Sigmoid colon (tissue), 6 donors: ENCODE measurements at regions not wholly inside any gene's neighbourhood (a gene's known extent, or its start where the extent isn't known, plus 50 kb on each side); places are given as distances from the start of the nearest gene placed in this dataset.
A peak's percentile ranks its signal among the peaks of the same experiment; 100 is the strongest.

Source experiments
- DNase-seq: peaks from one replicate; pipeline ENCODE4 v3.0.0-alpha.2; 2019
- H3K27ac ChIP-seq, 4 donors: fragments of 200-600 bp; sonication (generic); one replicate each; pipeline ENCODE4 v1.5.1; 2016 to 2019; ENCODE audit warnings: mild to moderate bottlenecking in 1 of 4
- H3K27me3 ChIP-seq, 3 donors: fragments of 200-600 bp; sonication (generic); one replicate each; pipeline ENCODE4 v1.5.1; 2019; ENCODE audit warnings: mild to moderate bottlenecking in 1 of 3
- H3K36me3 ChIP-seq, 4 donors: fragments of 200-600 bp; sonication (generic); one replicate each; pipeline ENCODE4 v1.5.1; 2016 to 2019
- H3K4me1 ChIP-seq, 4 donors: fragments of 200-600 bp; sonication (generic); one replicate each; pipeline ENCODE4 v1.5.1; 2017 to 2019
- H3K4me3 ChIP-seq, 4 donors: fragments of 200-600 bp; sonication (generic); one replicate each; pipeline ENCODE4 v1.5.1; 2017 to 2019; ENCODE audit warnings: mild to moderate bottlenecking in 2 of 4, moderate library complexity in 1 of 4
- H3K9me3 ChIP-seq, 4 donors: fragments of 200-600 bp in 3 of 4; sonication (generic) in 3 of 4; one replicate each; pipeline versions ENCODE4 v1.5.1 to v1.6.1; 2013 to 2019
- CTCF ChIP-seq, 4 experiments: fragments of 450-650 bp in 3 of 4; fragments of 200-600 bp in 1 of 4; IDR thresholded peaks; one replicate each; pipeline ENCODE4 v1.5.1; 2016 to 2019; ENCODE audit warnings: antibody characterized with exemption in 4 of 4, mild to moderate bottlenecking in 3 of 4, moderate library complexity in 2 of 4
- EP300 ChIP-seq, 4 donors: sonication (generic); formaldehyde crosslinking; IDR thresholded peaks; one replicate each; pipeline ENCODE4 v1.6.1; 2017; ENCODE audit warnings: antibody characterized with exemption in 4 of 4
- POLR2A ChIP-seq, 2 donors: fragments of 450-650 bp; IDR thresholded peaks; one replicate each; pipeline ENCODE4 v1.6.1; 2016; ENCODE audit warnings: antibody characterized with exemption in 2 of 2, mild to moderate bottlenecking in 2 of 2, moderate library complexity in 2 of 2
- POLR2AphosphoS5 ChIP-seq, 4 donors: sonication (generic); formaldehyde crosslinking; IDR thresholded peaks; one replicate each; pipeline ENCODE4 v1.6.1; 2017; ENCODE audit warnings: antibody characterized with exemption in 4 of 4
- WGBS, 2 donors: extraction: QIAGEN DNeasy Blood & Tissue Kit; methylation state at CpG; one replicate each; pipeline ENCODE4 v1.1.7; 2013; 5-methylcytosine and 5-hydroxymethylcytosine counted together
- intact Hi-C: fragments of 100-400 bp; cut with DNase I; formaldehyde crosslinking; loops from one replicate; pipeline ENCODE4 v1.15.1; 2023
- donor health status: healthy with polysubstance abuse.
- donor health status: healthy.

GRCh38 chr17:64787255-64787920, 125.3 kb upstream of the SMURF2 start:
- peak; percentile 48 for DNase-seq
- TF ChIP-seq POLR2A (IDR thresholded peaks at IDR 0.05) (no peak), EP300 (IDR thresholded peaks at IDR 0.05) (no peak), CTCF (IDR thresholded peaks at IDR 0.05) (no peak), POLR2AphosphoS5 (IDR thresholded peaks at IDR 0.05) (no peak)
- WGBS, 2 donors = 27 to 74% methylated on average over 11 of the region's 11 CpGs
- H3K9me3 ChIP-seq = no peaks in the 10 kb centered on the region
- no peak overlapping the region for H3K4me3 ChIP-seq
- no peak overlapping the region for H3K27ac ChIP-seq
- H3K27me3 ChIP-seq = peaks cover 6 to 55% (median 36%) of the 10 kb centered on the region in 3 donors
- H3K4me1 ChIP-seq = no peaks in the 10 kb centered on the region
- peaks cover 9 to 58% (median 26%) of the 10 kb centered on the region in 4 donors for H3K36me3 ChIP-seq
- intact Hi-C loops = no loop called here

- DNase-seq = peak; percentile 57
- Histone ChIP-seq H3K9me3 (no peaks in the 10 kb centered on the region), H3K4me3 (no peak overlapping the region), H3K27me3 (peaks cover 13 to 65% (median 46%) of the 10 kb centered on the region in 3 donors), H3K36me3 (peaks cover 9 to 48% (median 26%) of the 10 kb centered on the region in 4 donors), H3K4me1 (peaks cover 0 to 10% (median 8%) of the 10 kb centered on the region in 4 donors), H3K27ac (no peak overlapping the region)
- intact Hi-C loops = no loop called here
- TF ChIP-seq CTCF (IDR thresholded peaks at IDR 0.05) = no peak
- 34 to 82% methylated on average over 12 of the region's 12 CpGs for WGBS, 2 donors
These were observed 124.2 kb upstream of the SMURF2 start for GRCh38 chr17:64786337-64786736.

GRCh38 chr17:64785011-64785421, 122.9 kb upstream of the SMURF2 start:
- peak; percentile 63 for DNase-seq
- no peak for TF ChIP-seq CTCF (IDR thresholded peaks at IDR 0.05)
- no peak for TF ChIP-seq EP300 (IDR thresholded peaks at IDR 0.05)
- no peak for TF ChIP-seq POLR2A (IDR thresholded peaks at IDR 0.05)
- TF ChIP-seq POLR2AphosphoS5 (IDR thresholded peaks at IDR 0.05) = no peak
- no peak overlapping the region for H3K4me3 ChIP-seq
- no peaks in the 10 kb centered on the region for H3K9me3 ChIP-seq
- H3K36me3 ChIP-seq = peaks cover 9 to 48% (median 26%) of the 10 kb centered on the region in 4 donors
- H3K27me3 ChIP-seq = peaks cover 26 to 79% (median 60%) of the 10 kb centered on the region in 3 donors
- no peak overlapping the region for H3K27ac ChIP-seq
- H3K4me1 ChIP-seq = peaks cover 0 to 23% (median 22%) of the 10 kb centered on the region in 4 donors
- intact Hi-C loops = no loop called here
- 92 to 96% methylated on average over 10 of the region's 10 CpGs for WGBS, 2 donors

GRCh38 chr17:64784353-64785010, 122.4 kb upstream of the SMURF2 start:
- TF ChIP-seq POLR2A (IDR thresholded peaks at IDR 0.05) (no peak), POLR2AphosphoS5 (IDR thresholded peaks at IDR 0.05) (no peak), CTCF (IDR thresholded peaks at IDR 0.05) (no peak), EP300 (IDR thresholded peaks at IDR 0.05) (no peak)
- Histone ChIP-seq H3K4me3 (no peak overlapping the region), H3K27me3 (peaks cover 31 to 84% (median 65%) of the 10 kb centered on the region in 3 donors), H3K9me3 (no peaks in the 10 kb centered on the region), H3K4me1 (peaks cover 0 to 28% (median 27%) of the 10 kb centered on the region in 4 donors), H3K27ac (no peak overlapping the region), H3K36me3 (peaks cover 9 to 48% (median 26%) of the 10 kb centered on the region in 4 donors)
- intact Hi-C loops = no loop called here
- DNase-seq = no peak
- 91 to 93% methylated on average over 16 of the region's 16 CpGs for WGBS, 2 donors
